ENCODE measurements at regions not wholly inside any gene's neighbourhood (a gene's known extent, or its start where the extent isn't known, plus 50 kb on each side); places are given as distances from the start of the nearest gene placed in this dataset.

GRCh38 chr2:239626961-239627592 is 226.3 kb upstream of the HDAC4 start:
- H3K9me3 ChIP-seq (replicated peaks; ENCODE audit: control insufficient read depth, insufficient read depth, low read length) = no peaks in the 10 kb centered on the region
- no peak overlapping the region for H2AFZ ChIP-seq (ENCODE audit: control insufficient read depth, low read depth, low read length)
- FAIRE-seq (no peak), ATAC-seq (no peak), DNase-seq (ENCODE audit: low read depth, low spot score) (no peak)
- H3K79me2 ChIP-seq (ENCODE audit: control insufficient read depth, insufficient read depth, low read length) = no peaks in the 10 kb centered on the region
- no peak overlapping the region for H3K4me2 ChIP-seq (ENCODE audit: control insufficient read depth, insufficient read depth)
- H3K4me3 ChIP-seq = no peak overlapping the region
- POLR2A ChIA-PET = interaction anchor here (0.6 kb wide), 1 partner anchor 49 kb away, joined by 4 read pairs; no protein-coding TSS in a partner anchor
- H3K9ac ChIP-seq (ENCODE audit: control insufficient read depth, insufficient read depth, low read length) = no peak overlapping the region
- BruUV-seq (replicated peaks) = no TSS peak
- H3K36me3 ChIP-seq (ENCODE audit: control insufficient read depth in 2 of 2, insufficient read depth in 2 of 2, low read length in 1 of 2) = no peaks in the 10 kb centered on the region
- H3K4me1 ChIP-seq (ENCODE audit: control insufficient read depth, insufficient read depth, low read length) = no peaks in the 10 kb centered on the region
- in situ Hi-C loops (cut with MboI) (no loop called here), intact Hi-C loops (cut with micrococcal nuclease; ENCODE audit: unreplicated experiment) (no loop called here)
- H3K27me3 ChIP-seq (replicated peaks in 1 of 2; ENCODE audit: control insufficient read depth in 2 of 2, insufficient read depth in 2 of 2, low read length in 1 of 2) = no peaks in the 10 kb centered on the region; a peak in 1 of 4 replicates
- no peaks in the 10 kb centered on the region for H4K20me1 ChIP-seq (ENCODE audit: control insufficient read depth, insufficient read depth)
- TF ChIP-seq POU2F2 (IDR thresholded peaks at IDR 0.05; ENCODE audit: borderline replicate concordance, low read depth, low read length) (no peak), MEF2A (IDR thresholded peaks at IDR 0.05; ENCODE audit: insufficient read depth, low read depth, low read length) (no peak), SP1 (IDR thresholded peaks at IDR 0.05; ENCODE audit: low read depth, low read length) (no peak)
- CTCF ChIA-PET = interaction anchor here (0.6 kb wide), 1 partner anchor 654 kb away, joined by 3 read pairs; no protein-coding TSS in a partner anchor
- H3K27ac ChIP-seq (ENCODE audit: control insufficient read depth, insufficient read depth) = no peak overlapping the region
- SMC1A ChIA-PET (ENCODE audit: uncharacterized antibody, unreplicated experiment) = interaction anchor here (1.0 kb wide), 1 partner anchor 13 kb away, joined by 3 read pairs; no protein-coding TSS in a partner anchor
- WGBS (ENCODE audit: insufficient coverage, insufficient replicate concordance, low lambda C conversion rate, missing lambda C conversion rate) = 36% methylated on average over 15 of the region's 16 CpGs
- RAD21 ChIA-PET (ENCODE audit: unreplicated experiment) = no interaction called here

- no peak overlapping the region for H2AFZ ChIP-seq (ENCODE audit: control insufficient read depth, low read depth, low read length)
- peak; percentile 64 for TF ChIP-seq ZBTB40 (IDR thresholded peaks at IDR 0.05; ENCODE audit: borderline replicate concordance)
- no peak for TF ChIP-seq SMC3 (IDR thresholded peaks at IDR 0.05; ENCODE audit: borderline replicate concordance, low read length)
- no peak for TF ChIP-seq ZNF24 (IDR thresholded peaks at IDR 0.05)
- TF ChIP-seq SPI1 (IDR thresholded peaks at IDR 0.05; ENCODE audit: borderline replicate concordance, insufficient read depth, low read depth, low read length) = no peak
- H3K9me3 ChIP-seq (replicated peaks; ENCODE audit: control insufficient read depth, insufficient read depth, low read length) = no peaks in the 10 kb centered on the region
- H3K79me2 ChIP-seq (ENCODE audit: control insufficient read depth, insufficient read depth, low read length) = no peaks in the 10 kb centered on the region
- in situ Hi-C loops (cut with MboI) = no loop called here
- CTCF ChIA-PET = no interaction called here
- no TSS peak for BruUV-seq (replicated peaks)
- DNase-seq (ENCODE audit: low read depth, low spot score) (no peak), FAIRE-seq (no peak), ATAC-seq (no peak)
- H3K36me3 ChIP-seq (ENCODE audit: control insufficient read depth in 2 of 2, insufficient read depth in 2 of 2, low read length in 1 of 2) = no peaks in the 10 kb centered on the region
- SMC1A ChIA-PET (ENCODE audit: uncharacterized antibody, unreplicated experiment) = no interaction called here
- H3K4me1 ChIP-seq (ENCODE audit: control insufficient read depth, insufficient read depth, low read length) = no peaks in the 10 kb centered on the region
- WGBS (ENCODE audit: insufficient coverage, insufficient replicate concordance, low lambda C conversion rate, missing lambda C conversion rate) = 34% methylated on average over 8 of the region's 8 CpGs
- no peak overlapping the region for H3K27ac ChIP-seq (ENCODE audit: control insufficient read depth, insufficient read depth)
- no peak overlapping the region for H3K4me2 ChIP-seq (ENCODE audit: control insufficient read depth, insufficient read depth)
- intact Hi-C loops (cut with micrococcal nuclease; ENCODE audit: unreplicated experiment) = no loop called here
- RAD21 ChIA-PET (ENCODE audit: unreplicated experiment) = no interaction called here
- POLR2A ChIA-PET = no interaction called here
- no peak overlapping the region for H3K4me3 ChIP-seq
- no peak overlapping the region for H3K9ac ChIP-seq (ENCODE audit: control insufficient read depth, insufficient read depth, low read length)
- H3K27me3 ChIP-seq (replicated peaks in 1 of 2; ENCODE audit: control insufficient read depth in 2 of 2, insufficient read depth in 2 of 2, low read length in 1 of 2) = no peaks in the 10 kb centered on the region; a peak in 2 of 4 replicates
- H4K20me1 ChIP-seq (ENCODE audit: control insufficient read depth, insufficient read depth) = no peaks in the 10 kb centered on the region
Observed at GRCh38 chr2:239625971-239626734, 225.3 kb upstream of the HDAC4 start.

Data from GM12878 (cell line).